OCI-LY7 (cell line): ENCODE measurements at regions not wholly inside any gene's neighbourhood (a gene's known extent, or its start where the extent isn't known, plus 50 kb on each side); places are given as distances from the start of the nearest gene placed in this dataset.

ENCODE experiments used
- CTCF ChIP-seq: fragments of 200-600 bp; sonication (generic); conservative IDR thresholded peaks from 2 replicates; pipeline ENCODE4 v1.5.1; 2014; ENCODE audit warnings: mild to moderate bottlenecking, antibody characterized with exemption, low read length, moderate library complexity, mixed read lengths
- EZH2phosphoT487 ChIP-seq: fragments of 200-600 bp; sonication (generic); IDR thresholded peaks from 2 replicates; pipeline ENCODE4 v1.6.1; 2018; ENCODE audit warnings: low read depth, borderline replicate concordance, mild to moderate bottlenecking, mixed run types, antibody characterized with exemption, low read length, moderate library complexity, mixed read lengths

GRCh38 chr12:114765960-114766691 is 82.2 kb upstream of the TBX3 start:
- TF ChIP-seq CTCF (no peak), EZH2phosphoT487 (no peak)
